GM12874 (cell line): ENCODE measurements at regions not wholly inside any gene's neighbourhood (a gene's known extent, or its start where the extent isn't known, plus 50 kb on each side); places are given as distances from the start of the nearest gene placed in this dataset.

Source experiments
- TF ChIP-seq, protein P1 (sequence below): IDR thresholded peaks from 2 replicates; pipeline ENCODE4 v1.5.1; 2011; ENCODE audit warnings: low read depth, mild to moderate bottlenecking, control low read depth, low read length, moderate library complexity; ENCODE audit not compliant: insufficient read depth

- TF ChIP-seq, protein P1, sequence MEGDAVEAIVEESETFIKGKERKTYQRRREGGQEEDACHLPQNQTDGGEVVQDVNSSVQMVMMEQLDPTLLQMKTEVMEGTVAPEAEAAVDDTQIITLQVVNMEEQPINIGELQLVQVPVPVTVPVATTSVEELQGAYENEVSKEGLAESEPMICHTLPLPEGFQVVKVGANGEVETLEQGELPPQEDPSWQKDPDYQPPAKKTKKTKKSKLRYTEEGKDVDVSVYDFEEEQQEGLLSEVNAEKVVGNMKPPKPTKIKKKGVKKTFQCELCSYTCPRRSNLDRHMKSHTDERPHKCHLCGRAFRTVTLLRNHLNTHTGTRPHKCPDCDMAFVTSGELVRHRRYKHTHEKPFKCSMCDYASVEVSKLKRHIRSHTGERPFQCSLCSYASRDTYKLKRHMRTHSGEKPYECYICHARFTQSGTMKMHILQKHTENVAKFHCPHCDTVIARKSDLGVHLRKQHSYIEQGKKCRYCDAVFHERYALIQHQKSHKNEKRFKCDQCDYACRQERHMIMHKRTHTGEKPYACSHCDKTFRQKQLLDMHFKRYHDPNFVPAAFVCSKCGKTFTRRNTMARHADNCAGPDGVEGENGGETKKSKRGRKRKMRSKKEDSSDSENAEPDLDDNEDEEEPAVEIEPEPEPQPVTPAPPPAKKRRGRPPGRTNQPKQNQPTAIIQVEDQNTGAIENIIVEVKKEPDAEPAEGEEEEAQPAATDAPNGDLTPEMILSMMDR, result no peak
Observed at GRCh38 chr5:4785971-4786370, 354.2 kb upstream of the ADAMTS16 start.

- TF ChIP-seq, protein P1, result no peak
Observed at GRCh38 chr5:4797445-4797844, 342.7 kb upstream of the ADAMTS16 start.

- TF ChIP-seq, protein P1, result no peak
Observed at GRCh38 chr5:4802044-4802443, 338.1 kb upstream of the ADAMTS16 start.

DNA sequence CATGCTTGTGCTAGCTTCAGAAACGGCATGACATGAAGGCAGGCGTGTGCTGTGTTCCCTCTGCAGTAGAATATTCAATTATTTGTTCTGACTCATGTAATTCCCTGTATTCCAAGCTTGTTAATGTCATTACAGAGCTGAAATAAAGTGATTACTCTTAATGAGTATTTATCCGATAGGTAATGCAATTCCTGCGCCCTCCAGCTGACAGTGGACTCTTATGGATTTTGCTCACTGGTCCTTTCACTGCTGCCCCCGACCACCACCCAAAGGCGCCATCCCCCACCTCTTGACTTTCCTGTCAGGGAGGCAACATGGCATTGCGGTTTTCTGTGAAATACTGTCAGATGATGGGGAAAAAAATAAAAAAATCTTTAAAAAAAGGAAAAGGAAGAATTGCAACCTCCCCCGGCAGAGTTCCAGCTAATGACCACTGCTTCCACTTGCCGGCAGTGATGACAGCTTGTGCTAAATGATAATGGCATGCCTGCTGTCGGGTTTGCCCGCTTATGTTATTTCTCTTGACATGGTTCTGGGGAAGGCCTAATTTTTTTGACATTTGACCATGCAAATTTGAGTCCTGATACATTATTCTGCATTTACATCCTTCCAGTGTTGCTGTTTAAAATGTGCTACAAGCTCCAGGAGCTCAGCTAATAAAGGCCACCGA, 335.3 kb upstream of the ADAMTS16 start:
- TF ChIP-seq, protein P1, result no peak

- TF ChIP-seq, protein P1, result no peak
Observed at GRCh38 chr5:4815002-4815401, 325.1 kb upstream of the ADAMTS16 start.

GRCh38 chr5:4817767-4818166, 322.4 kb upstream of the ADAMTS16 start:
- TF ChIP-seq, protein P1, result no peak

DNA sequence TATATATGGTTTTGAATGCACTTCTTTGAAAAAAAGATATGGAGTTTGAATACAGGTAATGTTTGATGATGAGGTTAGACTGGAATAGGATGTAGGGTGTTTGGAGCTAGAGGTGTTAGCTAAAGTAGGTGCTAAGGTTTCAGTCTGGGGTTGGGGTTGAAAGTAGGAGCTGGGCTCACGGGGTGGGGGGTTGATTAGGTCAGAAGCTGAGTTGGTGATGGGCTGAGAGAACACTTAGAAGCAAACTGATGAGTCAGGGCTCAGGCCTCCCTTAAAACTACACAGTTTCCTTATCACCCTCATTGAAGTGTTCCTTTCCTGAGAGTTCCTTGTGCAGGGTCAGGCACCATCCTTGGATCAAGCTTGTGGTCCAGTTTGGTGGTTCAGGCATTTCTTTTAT, 308.8 kb upstream of the ADAMTS16 start:
- TF ChIP-seq, protein P1, result no peak
